DLD1 (cell line): ENCODE measurements at regions not wholly inside any gene's neighbourhood (a gene's known extent, or its start where the extent isn't known, plus 50 kb on each side); places are given as distances from the start of the nearest gene placed in this dataset.

Experiments used
- in situ Hi-C: cut with HindIII; loops from 2 replicates; pipeline ENCODE4 v1.10.0; 2017; ENCODE audit warnings: low sequenced_read_pairs

- in situ Hi-C loops: no loop called here
Measured at GRCh38 chr4:128371001-128371777, 83.6 kb upstream of the PGRMC2 start.

DNA sequence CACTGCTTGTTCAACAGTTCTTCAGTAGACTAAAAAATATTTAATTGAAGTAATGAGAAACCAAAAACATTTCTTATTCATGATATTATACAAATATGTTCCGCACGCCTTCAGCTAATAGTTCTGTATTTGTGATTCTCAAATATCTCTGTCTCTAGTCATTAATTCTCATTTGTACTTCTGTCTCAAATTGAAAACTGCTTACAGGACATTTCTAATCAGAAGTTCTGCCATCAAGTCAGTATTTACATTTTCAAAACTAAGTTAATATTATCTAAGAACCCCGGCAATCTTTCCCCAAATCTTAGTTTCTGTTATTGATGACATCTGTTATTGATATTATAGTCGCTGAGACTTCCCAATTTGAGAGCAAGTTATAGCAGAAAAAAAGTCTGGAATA is 78.6 kb upstream of the PGRMC2 start:
- in situ Hi-C loops: no loop called here

- in situ Hi-C loops: no loop called here
Measured at GRCh38 chr4:128364565-128364964, 77.0 kb upstream of the PGRMC2 start.

DNA sequence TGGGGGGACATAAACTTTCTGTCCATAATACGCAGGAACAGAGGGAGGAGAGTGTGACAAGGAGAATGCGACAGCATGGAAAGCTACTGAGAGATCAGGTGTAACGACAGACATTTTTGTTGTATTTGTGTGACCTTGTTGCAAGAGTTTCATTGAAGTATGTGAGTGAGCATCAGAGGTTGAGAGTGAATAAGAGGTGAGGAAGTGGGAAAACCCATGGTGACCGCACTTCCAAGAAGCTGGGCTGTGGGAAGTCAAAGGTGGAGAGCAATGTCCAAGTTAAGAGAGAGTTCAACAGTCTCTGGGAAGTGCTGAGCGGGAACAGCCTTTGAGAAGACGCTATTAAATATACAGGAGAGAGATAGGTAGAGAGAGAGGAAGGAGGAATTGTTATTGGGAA is 76.4 kb upstream of the PGRMC2 start:
- in situ Hi-C loops: no loop called here

GRCh38 chr4:128362760-128363159 is 75.1 kb upstream of the PGRMC2 start:
- in situ Hi-C loops: no loop called here

DNA sequence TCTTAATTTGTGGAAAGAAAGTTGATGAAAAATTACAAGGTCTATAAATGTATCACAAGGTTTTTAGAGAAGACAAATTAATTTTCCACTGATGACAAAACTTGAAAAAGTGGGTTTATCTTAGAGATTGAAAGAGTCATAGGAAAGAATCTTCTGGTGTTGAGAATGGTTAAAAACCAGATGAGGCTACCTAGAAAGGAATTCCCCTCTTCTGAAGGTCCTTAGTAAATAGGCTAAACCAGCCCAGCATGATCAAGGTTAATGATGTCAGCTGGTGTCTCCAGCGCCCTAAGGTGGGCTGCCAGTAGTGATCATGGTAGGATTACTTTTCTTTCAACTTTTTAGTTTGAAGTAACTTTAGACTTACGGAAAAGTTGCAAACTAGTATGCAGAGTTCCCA is 71.8 kb upstream of the PGRMC2 start:
- in situ Hi-C loops: no loop called here

DNA sequence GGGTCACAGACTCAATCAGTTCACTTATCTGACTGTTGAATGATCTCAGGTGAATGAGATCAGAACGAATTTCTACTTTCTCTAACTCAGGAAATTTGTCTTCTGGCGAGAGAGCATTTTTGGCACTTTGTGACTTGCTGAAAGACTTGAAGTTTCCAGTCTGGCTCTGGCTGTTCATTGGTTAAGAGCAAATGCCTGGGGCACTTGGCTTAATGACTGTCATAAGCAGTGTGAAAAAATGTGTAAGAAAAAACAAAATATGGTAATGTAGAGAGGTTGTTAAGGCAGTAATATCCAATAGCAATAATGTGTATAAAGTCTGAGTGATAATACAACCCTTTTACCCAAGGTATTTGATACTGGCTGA is 71.3 kb upstream of the PGRMC2 start:
- in situ Hi-C loops: no loop called here

DNA sequence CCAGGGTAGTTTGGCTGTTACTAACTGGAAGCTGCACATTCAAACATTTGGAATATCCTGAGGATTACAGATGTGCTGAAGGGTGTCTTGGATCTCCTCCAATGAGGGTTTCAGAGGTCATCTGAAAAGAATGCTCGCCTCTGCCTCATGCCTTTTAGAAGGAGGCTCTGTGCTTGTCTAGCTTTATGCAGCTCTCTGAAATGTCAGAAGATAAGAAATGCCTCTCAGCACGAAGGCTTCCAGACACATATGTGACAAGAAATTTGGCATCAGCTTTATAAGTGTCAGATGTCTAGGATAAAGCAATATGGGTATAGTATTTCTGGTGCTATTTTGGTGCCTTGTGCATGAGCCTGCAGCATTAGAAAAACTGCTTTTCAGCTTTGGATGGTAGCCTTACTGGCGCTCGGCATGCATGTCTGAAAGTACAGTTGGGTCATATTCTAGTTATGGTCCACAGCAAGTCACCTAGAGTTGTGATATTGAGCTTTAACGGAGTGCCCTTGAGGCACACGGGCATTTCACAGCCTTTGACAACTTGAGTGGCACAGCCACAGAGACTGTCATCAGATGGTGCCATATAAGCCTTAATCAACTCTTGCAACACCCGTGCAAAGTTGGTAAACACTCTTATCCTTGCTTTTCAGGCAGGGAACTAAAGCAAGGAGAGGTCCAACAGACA is 70.8 kb upstream of the PGRMC2 start:
- in situ Hi-C loops: no loop called here

- in situ Hi-C loops: no loop called here
Measured at GRCh38 chr4:128357286-128357685, 69.7 kb upstream of the PGRMC2 start.

DNA sequence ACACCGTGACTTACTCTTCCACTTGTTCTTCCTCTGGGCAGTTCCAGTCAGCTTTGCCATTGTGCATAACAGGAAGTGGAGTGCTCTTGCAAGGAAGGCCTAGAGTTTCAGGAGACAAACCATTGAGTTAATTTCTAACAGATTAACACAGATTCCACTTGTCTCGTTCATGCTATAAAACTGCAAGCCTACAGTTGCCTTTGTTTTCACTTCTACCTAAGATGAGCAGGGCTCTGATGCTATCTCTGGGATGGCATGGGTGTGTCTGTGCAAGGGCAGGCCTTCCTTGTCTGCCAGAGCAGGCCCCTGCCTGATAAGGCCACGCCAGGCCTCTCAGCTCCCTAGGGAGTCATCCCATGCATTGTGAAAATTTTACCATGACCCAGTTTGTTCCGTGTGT is 67.7 kb upstream of the PGRMC2 start:
- in situ Hi-C loops: no loop called here

DNA sequence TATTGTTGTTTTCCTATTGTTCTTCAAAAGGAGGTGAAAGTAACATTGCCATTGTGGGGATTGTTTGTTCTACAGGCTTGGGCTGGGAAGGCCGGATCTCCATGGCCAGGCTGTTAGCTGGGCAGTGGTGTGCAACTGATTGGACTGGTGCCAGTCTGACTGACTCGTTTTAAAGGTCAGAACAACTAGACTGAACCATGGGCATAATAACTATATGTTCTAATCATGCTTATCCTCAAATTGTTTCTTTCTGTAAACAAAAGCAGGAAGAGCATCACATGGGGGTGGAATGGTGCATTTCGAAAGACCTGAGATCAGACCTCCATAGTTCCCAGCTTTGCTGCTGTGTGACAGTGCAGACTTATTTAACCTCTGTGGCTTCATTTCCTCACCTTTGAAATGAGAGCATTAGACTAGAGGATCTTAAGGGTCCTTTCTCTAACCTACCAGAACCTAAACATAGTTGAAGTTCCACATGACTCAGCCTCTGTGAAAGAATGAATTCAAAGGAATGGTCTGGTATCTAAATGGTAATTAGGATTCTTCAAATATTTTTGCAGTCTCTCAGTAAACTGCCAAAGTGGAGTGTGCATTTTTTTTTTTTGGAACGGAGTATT is 66.7 kb upstream of the PGRMC2 start:
- in situ Hi-C loops: no loop called here

DNA sequence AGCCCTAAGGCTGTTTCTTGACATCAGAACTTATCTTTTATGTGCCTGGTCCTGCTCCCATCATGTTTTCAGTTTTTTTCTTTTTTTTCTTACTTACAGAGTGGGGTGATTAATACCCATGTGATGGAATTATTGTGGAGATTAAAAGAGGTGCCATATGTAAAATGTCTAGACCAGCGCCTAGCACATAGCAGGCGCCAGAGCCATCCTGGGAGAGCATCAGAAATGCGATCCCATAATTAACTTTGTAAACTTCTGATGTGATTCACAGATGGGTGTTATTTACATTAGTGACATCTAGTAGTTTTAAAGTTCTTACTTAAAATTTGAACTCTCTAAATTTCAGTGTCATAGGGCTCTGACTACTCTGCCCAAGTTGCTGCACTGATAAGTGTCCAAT is 66.2 kb upstream of the PGRMC2 start:
- in situ Hi-C loops: no loop called here

- in situ Hi-C loops: no loop called here
Measured at GRCh38 chr4:128351502-128351901, 63.9 kb upstream of the PGRMC2 start.

GRCh38 chr4:128350449-128351045 is 62.9 kb upstream of the PGRMC2 start:
- in situ Hi-C loops: no loop called here

- in situ Hi-C loops: no loop called here
Measured at GRCh38 chr4:128349921-128350320, 62.3 kb upstream of the PGRMC2 start.

DNA sequence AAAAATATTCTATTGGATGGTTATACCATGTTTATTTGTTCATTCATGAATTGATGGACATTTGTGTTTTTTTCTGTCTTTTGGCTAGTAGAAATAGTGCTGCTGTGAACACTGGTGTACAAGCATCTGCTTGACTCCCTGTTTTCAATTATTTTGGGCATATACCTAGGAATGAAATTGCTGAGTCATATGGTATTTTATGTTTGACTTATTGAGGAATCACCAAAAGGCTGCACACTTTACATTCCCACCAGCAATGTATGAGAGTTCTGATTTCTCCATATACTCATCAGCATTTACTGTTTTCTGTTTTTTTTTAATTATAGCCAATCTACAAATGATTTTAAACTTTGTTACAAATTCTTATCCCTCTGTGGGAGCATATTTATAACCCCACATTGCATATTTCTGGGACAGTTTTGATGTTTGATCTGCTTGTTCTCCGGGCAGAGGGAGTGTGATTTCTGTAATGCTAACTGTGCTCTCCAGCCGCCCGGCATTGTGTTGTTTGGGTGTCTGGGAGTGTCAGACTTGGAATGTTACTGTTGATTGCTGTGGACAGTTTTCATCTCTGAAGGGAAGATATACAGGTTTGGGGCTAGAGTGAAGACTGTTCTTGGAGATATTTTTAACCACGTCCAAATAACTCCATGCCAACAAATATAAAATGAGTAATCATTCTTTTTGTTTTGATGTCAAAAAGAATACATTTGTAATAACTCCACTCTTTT is 60.5 kb upstream of the PGRMC2 start:
- in situ Hi-C loops: no loop called here

DNA sequence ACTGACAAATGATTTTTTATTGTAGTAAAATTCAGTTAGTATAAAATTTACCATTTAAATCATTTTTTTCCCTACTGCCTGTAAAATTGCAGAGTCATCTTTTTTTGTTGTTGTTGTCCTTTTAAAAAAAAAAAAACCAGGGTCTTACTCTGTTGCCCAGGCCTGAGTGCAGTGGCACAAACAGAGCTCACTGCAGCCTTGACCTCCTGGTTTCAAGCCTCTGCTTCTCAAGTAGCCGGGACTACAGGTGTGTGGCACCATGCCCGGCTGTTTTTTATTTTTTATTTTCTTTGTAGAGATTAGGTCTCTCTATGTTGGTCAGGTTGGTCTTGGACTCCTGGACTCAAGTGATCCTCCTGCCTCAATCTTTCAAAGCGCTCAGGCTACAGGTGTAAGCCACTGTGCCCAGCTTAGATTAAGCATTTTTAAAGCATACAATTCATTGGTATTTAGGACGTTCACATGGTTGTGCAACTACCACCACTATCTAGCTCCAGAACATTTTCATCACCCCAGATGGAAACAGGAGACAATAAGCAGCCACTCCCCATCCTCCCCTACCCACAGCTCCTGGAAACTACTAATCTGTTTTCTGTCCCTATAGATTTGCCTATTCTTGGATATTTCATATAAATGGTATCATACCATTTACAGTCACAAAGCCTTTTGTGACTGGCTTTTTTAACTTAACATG is 59.7 kb upstream of the PGRMC2 start:
- in situ Hi-C loops: no loop called here

DNA sequence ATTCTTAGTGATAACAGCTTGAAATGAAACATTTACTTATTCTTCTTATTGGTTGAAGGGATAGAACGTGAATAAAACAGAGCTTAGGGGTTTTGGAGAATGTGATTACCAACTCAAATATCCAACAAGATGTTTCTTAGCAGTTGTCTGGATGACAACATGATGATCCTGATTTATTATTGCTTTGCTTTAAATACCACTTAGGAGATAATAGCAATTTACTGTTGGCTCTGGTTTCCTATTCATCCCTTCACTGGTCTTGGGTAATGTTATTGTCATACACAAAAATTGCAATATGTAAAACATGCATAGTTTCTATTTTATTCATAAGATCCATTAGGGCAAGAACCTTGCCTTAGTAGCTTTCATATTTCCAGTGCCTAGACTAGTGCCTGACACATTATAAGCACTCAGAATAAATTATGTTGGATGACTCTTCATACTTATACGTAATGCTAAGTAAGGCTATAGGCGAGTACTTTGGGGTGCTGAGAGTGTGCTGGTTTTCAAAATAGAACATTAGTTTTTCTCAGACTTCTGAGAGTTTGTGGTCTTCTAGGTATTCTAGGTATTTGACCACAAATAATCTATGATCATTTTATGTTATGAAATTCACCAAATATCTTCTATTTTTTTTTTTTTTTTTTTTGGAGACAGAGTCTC is 58.6 kb upstream of the PGRMC2 start:
- in situ Hi-C loops: no loop called here

DNA sequence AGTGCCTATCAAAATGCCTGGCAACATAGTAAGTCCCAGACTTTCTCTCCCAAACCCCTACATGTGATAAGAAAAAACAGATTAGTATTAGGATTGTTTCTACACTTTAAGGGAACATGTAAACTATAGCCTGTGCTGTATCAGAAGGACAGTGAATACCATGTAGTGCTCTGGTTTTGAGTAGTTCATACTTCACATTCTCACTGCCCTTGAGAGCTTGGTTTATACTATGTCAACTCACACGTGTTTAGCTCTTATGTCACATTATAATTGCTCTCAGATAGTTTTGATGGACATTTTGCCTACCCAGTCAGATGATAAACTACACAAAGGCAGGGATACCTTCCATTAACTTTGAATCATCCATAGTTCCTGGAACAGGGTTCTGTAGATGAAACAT is 58.0 kb upstream of the PGRMC2 start:
- in situ Hi-C loops: no loop called here

DNA sequence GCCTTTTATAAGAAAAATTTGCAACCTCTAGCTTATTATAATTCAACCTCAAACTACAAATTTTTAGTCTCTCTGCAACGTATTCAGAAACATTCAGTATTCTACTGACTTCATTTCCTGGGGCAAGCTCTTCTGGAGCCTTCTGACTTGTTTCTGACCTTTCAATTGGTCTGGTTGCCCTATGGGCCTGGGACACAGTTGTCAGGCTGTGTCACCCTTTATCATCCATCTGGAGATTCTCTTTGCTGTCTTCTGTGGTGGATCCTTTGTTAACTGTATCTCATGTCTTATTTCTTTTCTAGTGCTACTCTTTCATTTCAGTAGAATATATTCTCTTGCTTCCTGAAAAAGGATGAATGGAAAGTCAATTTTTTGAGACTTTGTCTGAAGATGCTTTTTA is 55.1 kb upstream of the PGRMC2 start:
- in situ Hi-C loops: no loop called here
